HepG2 (cell line): ENCODE measurements at regions not wholly inside any gene's neighbourhood (a gene's known extent, or its start where the extent isn't known, plus 50 kb on each side); places are given as distances from the start of the nearest gene placed in this dataset.

Source experiments
- ASH2L ChIP-seq: fragments of 300-600, 200-600 bp; sonication (generic); IDR thresholded peaks from 2 replicates; pipeline ENCODE4 v1.7.0; 2017; ENCODE audit warnings: low read depth, mild to moderate bottlenecking, moderate library complexity, mixed read lengths, low read length; ENCODE audit not compliant: insufficient read length
- FOXA3 ChIP-seq: IDR thresholded peaks from 2 replicates; pipeline ENCODE4 v1.6.1; 2016; ENCODE audit warnings: missing genetic modification reagents, missing compliant biosample characterization
- KDM6A ChIP-seq: IDR thresholded peaks from 2 replicates; pipeline ENCODE4 v1.6.1; 2016; ENCODE audit warnings: low read depth
- NR3C1 ChIP-seq: sonication (generic); formaldehyde crosslinking; IDR thresholded peaks from 2 replicates; pipeline ENCODE4 v1.4.0; 2020; ENCODE audit warnings: missing genetic modification reagents
- RBAK ChIP-seq: sonication (generic); formaldehyde crosslinking; IDR thresholded peaks from 2 replicates; pipeline ENCODE4 v1.5.1; 2020; ENCODE audit warnings: mild to moderate bottlenecking, missing genetic modification reagents
- SIX1 ChIP-seq: sonication (generic); formaldehyde crosslinking; IDR thresholded peaks from 2 replicates; pipeline ENCODE4 v1.4.0; 2020; ENCODE audit warnings: missing genetic modification reagents, borderline replicate concordance
- SSRP1 ChIP-seq: IDR thresholded peaks from 2 replicates; pipeline ENCODE4 v1.6.1; 2016; ENCODE audit warnings: control low read depth
- ZNF816 ChIP-seq: sonication (generic); formaldehyde crosslinking; IDR thresholded peaks from 2 replicates; pipeline ENCODE4 v1.8.0; 2022; ENCODE audit warnings: missing genetic modification reagents, mild to moderate bottlenecking, borderline replicate concordance
- TF ChIP-seq, protein P1 (sequence below): sonication (generic); formaldehyde crosslinking; IDR thresholded peaks from 2 replicates; pipeline ENCODE4 v1.4.0; 2020; ENCODE audit warnings: missing genetic modification reagents
- TF ChIP-seq, protein P2 (sequence below): sonication (generic); formaldehyde crosslinking; IDR thresholded peaks from 2 replicates; pipeline ENCODE4 v1.5.1; 2020; ENCODE audit warnings: missing genetic modification reagents, mild to moderate bottlenecking, borderline replicate concordance
- TF ChIP-seq, protein P3 (sequence below): sonication (generic); formaldehyde crosslinking; IDR thresholded peaks from 2 replicates; pipeline ENCODE4 v1.4.0; 2020; ENCODE audit warnings: missing genetic modification reagents, mild to moderate bottlenecking, borderline replicate concordance
- TF ChIP-seq, protein P4 (sequence below): IDR thresholded peaks from 2 replicates; pipeline ENCODE4 v1.6.1; 2012; ENCODE audit warnings: low read depth, low read length, improper control_type of control experiment
- TF ChIP-seq, protein P5 (sequence below): sonication (generic); formaldehyde crosslinking; IDR thresholded peaks from 2 replicates; pipeline ENCODE4 v1.4.0; 2020; ENCODE audit warnings: mild to moderate bottlenecking, missing genetic modification reagents
- TF ChIP-seq, protein P6 (sequence below): sonication (generic); formaldehyde crosslinking; IDR thresholded peaks from 2 replicates; pipeline ENCODE4 v1.5.0; 2020; ENCODE audit warnings: missing genetic modification reagents, mild to moderate bottlenecking, borderline replicate concordance
- TF ChIP-seq, protein P7 (sequence below): sonication (generic); formaldehyde crosslinking; IDR thresholded peaks from 2 replicates; pipeline ENCODE4 v1.8.0; 2022; ENCODE audit warnings: missing genetic modification reagents, mild to moderate bottlenecking, moderate library complexity, borderline replicate concordance
- TF ChIP-seq, protein P8 (sequence below): sonication (generic); formaldehyde crosslinking; IDR thresholded peaks from 2 replicates; pipeline ENCODE4 v1.8.0; 2022; ENCODE audit warnings: mild to moderate bottlenecking, missing genetic modification reagents, moderate library complexity

DNA sequence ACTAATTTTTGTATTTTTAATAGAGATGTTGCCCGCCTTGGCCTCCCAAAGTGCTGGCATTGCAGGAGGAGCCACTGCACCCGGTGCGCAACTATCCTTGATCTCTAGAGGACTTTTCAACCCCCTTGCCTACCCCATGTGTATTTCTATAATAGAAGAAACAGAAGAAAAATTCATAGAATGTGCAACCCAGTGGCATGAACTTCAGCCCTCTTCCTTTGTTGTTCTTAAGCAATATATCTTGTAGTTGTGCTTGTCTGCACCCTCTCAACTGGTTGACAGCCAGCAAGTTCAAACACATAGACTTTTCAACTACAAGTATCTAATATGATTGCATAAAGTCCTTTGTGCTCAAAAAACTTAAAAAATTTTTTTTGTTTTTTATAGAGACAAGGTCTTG, 72.3 kb upstream of the NCOA3 start (continued):
- TF ChIP-seq FOXA3 (CRISPR knock-in tag) (no peak), SIX1 (no peak), NR3C1 (CRISPR knock-in tag) (no peak), RBAK (CRISPR knock-in tag) (no peak), KDM6A (CRISPR knock-in tag) (no peak), SSRP1 (no peak), ASH2L (peak; percentile 44), ZNF816 (CRISPR knock-in tag) (no peak)
- TF ChIP-seq, protein P1, sequence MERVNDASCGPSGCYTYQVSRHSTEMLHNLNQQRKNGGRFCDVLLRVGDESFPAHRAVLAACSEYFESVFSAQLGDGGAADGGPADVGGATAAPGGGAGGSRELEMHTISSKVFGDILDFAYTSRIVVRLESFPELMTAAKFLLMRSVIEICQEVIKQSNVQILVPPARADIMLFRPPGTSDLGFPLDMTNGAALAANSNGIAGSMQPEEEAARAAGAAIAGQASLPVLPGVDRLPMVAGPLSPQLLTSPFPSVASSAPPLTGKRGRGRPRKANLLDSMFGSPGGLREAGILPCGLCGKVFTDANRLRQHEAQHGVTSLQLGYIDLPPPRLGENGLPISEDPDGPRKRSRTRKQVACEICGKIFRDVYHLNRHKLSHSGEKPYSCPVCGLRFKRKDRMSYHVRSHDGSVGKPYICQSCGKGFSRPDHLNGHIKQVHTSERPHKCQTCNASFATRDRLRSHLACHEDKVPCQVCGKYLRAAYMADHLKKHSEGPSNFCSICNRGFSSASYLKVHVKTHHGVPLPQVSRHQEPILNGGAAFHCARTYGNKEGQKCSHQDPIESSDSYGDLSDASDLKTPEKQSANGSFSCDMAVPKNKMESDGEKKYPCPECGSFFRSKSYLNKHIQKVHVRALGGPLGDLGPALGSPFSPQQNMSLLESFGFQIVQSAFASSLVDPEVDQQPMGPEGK (CRISPR knock-in tag): 0 out of 2 replicates have a peak, but pooled peaks have one; percentile 12
- TF ChIP-seq, protein P2, sequence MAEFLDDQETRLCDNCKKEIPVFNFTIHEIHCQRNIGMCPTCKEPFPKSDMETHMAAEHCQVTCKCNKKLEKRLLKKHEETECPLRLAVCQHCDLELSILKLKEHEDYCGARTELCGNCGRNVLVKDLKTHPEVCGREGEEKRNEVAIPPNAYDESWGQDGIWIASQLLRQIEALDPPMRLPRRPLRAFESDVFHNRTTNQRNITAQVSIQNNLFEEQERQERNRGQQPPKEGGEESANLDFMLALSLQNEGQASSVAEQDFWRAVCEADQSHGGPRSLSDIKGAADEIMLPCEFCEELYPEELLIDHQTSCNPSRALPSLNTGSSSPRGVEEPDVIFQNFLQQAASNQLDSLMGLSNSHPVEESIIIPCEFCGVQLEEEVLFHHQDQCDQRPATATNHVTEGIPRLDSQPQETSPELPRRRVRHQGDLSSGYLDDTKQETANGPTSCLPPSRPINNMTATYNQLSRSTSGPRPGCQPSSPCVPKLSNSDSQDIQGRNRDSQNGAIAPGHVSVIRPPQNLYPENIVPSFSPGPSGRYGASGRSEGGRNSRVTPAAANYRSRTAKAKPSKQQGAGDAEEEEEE (CRISPR knock-in tag): no peak
- TF ChIP-seq, protein P3, sequence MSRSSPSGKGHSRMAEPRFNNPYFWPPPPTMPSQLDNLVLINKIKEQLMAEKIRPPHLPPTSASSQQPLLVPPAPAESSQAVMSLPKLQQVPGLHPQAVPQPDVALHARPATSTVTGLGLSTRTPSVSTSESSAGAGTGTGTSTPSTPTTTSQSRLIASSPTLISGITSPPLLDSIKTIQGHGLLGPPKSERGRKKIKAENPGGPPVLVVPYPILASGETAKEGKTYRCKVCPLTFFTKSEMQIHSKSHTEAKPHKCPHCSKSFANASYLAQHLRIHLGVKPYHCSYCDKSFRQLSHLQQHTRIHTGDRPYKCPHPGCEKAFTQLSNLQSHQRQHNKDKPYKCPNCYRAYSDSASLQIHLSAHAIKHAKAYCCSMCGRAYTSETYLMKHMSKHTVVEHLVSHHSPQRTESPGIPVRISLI (CRISPR knock-in tag): no peak
- TF ChIP-seq, protein P4, sequence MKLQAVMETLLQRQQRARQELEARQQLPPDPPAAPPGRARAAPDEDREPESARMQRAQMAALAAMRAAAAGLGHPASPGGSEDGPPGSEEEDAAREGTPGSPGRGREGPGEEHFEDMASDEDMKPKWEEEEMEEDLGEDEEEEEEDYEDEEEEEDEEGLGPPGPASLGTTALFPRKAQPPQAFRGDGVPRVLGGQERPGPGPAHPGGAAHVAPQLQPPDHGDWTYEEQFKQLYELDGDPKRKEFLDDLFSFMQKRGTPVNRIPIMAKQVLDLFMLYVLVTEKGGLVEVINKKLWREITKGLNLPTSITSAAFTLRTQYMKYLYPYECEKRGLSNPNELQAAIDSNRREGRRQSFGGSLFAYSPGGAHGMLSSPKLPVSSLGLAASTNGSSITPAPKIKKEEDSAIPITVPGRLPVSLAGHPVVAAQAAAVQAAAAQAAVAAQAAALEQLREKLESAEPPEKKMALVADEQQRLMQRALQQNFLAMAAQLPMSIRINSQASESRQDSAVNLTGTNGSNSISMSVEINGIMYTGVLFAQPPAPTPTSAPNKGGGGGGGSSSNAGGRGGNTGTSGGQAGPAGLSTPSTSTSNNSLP: 0 out of 2 replicates have a peak, but pooled peaks have one; percentile 12
- TF ChIP-seq, protein P5, sequence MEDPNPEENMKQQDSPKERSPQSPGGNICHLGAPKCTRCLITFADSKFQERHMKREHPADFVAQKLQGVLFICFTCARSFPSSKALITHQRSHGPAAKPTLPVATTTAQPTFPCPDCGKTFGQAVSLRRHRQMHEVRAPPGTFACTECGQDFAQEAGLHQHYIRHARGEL (CRISPR knock-in tag): no peak
- TF ChIP-seq, protein P6, sequence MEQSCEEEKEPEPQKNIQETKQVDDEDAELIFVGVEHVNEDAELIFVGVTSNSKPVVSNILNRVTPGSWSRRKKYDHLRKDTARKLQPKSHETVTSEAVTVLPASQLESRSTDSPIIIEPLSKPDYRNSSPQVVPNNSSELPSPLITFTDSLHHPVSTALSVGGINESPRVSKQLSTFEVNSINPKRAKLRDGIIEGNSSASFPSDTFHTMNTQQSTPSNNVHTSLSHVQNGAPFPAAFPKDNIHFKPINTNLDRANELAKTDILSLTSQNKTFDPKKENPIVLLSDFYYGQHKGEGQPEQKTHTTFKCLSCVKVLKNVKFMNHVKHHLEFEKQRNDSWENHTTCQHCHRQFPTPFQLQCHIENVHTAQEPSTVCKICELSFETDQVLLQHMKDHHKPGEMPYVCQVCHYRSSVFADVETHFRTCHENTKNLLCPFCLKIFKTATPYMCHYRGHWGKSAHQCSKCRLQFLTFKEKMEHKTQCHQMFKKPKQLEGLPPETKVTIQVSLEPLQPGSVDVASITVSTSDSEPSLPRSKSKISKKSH (CRISPR knock-in tag): no peak
- TF ChIP-seq, protein P7, sequence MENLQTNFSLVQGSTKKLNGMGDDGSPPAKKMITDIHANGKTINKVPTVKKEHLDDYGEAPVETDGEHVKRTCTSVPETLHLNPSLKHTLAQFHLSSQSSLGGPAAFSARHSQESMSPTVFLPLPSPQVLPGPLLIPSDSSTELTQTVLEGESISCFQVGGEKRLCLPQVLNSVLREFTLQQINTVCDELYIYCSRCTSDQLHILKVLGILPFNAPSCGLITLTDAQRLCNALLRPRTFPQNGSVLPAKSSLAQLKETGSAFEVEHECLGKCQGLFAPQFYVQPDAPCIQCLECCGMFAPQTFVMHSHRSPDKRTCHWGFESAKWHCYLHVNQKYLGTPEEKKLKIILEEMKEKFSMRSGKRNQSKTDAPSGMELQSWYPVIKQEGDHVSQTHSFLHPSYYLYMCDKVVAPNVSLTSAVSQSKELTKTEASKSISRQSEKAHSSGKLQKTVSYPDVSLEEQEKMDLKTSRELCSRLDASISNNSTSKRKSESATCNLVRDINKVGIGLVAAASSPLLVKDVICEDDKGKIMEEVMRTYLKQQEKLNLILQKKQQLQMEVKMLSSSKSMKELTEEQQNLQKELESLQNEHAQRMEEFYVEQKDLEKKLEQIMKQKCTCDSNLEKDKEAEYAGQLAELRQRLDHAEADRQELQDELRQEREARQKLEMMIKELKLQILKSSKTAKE (CRISPR knock-in tag): no peak
- TF ChIP-seq, protein P8, sequence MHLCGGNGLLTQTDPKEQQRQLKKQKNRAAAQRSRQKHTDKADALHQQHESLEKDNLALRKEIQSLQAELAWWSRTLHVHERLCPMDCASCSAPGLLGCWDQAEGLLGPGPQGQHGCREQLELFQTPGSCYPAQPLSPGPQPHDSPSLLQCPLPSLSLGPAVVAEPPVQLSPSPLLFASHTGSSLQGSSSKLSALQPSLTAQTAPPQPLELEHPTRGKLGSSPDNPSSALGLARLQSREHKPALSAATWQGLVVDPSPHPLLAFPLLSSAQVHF (CRISPR knock-in tag): no peak
